KMS-11 (cell line): ENCODE measurements at regions not wholly inside any gene's neighbourhood (a gene's known extent, or its start where the extent isn't known, plus 50 kb on each side); places are given as distances from the start of the nearest gene placed in this dataset.

Experiments
- H2AFZ ChIP-seq: fragments of 200-600 bp; sonication (generic); 2 replicates; pipeline ENCODE4 v1.6.1; 2016; ENCODE audit warnings: antibody characterized with exemption, mixed run types, low read depth
- H3K27ac ChIP-seq: fragments of 200-600 bp; sonication (generic); 2 replicates; pipeline ENCODE4 v1.6.1; 2016; ENCODE audit warnings: mild to moderate bottlenecking, mixed run types
- H3K27me3 ChIP-seq: fragments of 200-600 bp; sonication (generic); 2 replicates; pipeline ENCODE4 v1.6.1; 2017; ENCODE audit warnings: mild to moderate bottlenecking, low read depth, mixed run types, moderate library complexity; ENCODE audit not compliant: insufficient read depth
- H3K36me3 ChIP-seq: fragments of 200-600 bp; sonication (generic); 2 replicates; pipeline ENCODE4 v1.6.1; 2017; ENCODE audit warnings: mild to moderate bottlenecking, mixed run types; ENCODE audit not compliant: insufficient read depth
- H3K4me1 ChIP-seq: fragments of 200-600 bp; sonication (generic); 2 replicates; pipeline ENCODE4 v1.6.1; 2016; ENCODE audit warnings: mild to moderate bottlenecking, low read depth, mixed run types; ENCODE audit not compliant: poor library complexity, severe bottlenecking
- H3K4me2 ChIP-seq: fragments of 200-600 bp; sonication (generic); 2 replicates; pipeline ENCODE4 v1.7.0; 2016; ENCODE audit warnings: mild to moderate bottlenecking, mixed run types
- H3K4me3 ChIP-seq: fragments of 200-600 bp; sonication (generic); IDR thresholded peaks from 2 replicates; pipeline ENCODE4 v1.6.1; 2017; ENCODE audit warnings: low read depth, low read length, mixed read lengths; ENCODE audit not compliant: insufficient read depth
- H3K79me2 ChIP-seq: fragments of 200-600 bp; sonication (generic); 2 replicates; pipeline ENCODE4 v1.6.1; 2016; ENCODE audit warnings: low read depth, mixed run types; ENCODE audit not compliant: insufficient read depth
- H3K9ac ChIP-seq: fragments of 200-600 bp; sonication (generic); 2 replicates; pipeline ENCODE4 v1.6.1; 2016; ENCODE audit warnings: mild to moderate bottlenecking, mixed run types
- H4K20me1 ChIP-seq: fragments of 200-600 bp; sonication (generic); 2 replicates; pipeline ENCODE4 v1.6.1; 2016; ENCODE audit warnings: mild to moderate bottlenecking, mixed run types; ENCODE audit not compliant: insufficient read depth
- CTCF ChIP-seq: fragments of 200-600 bp; sonication (generic); conservative IDR thresholded peaks from 2 replicates; pipeline ENCODE4 v1.6.1; 2017; ENCODE audit warnings: low read depth, mild to moderate bottlenecking, antibody characterized with exemption, low read length, moderate library complexity, mixed read lengths

- no peak for TF ChIP-seq CTCF
- no peaks in the 10 kb centered on the region for H3K4me1 ChIP-seq
- no peaks in the 10 kb centered on the region for H3K79me2 ChIP-seq
- no peaks in the 10 kb centered on the region for H4K20me1 ChIP-seq
- no peaks in the 10 kb centered on the region for H3K27me3 ChIP-seq
- H3K27ac ChIP-seq = no peak overlapping the region
- H2AFZ ChIP-seq = no peak overlapping the region
- H3K4me3 ChIP-seq = no peak overlapping the region
- H3K9ac ChIP-seq = no peak overlapping the region
- no peak overlapping the region for H3K4me2 ChIP-seq
- no peaks in the 10 kb centered on the region for H3K36me3 ChIP-seq
These were observed 99.3 kb upstream of the SOX9 start for GRCh38 chr17:72021417-72022041.

DNA sequence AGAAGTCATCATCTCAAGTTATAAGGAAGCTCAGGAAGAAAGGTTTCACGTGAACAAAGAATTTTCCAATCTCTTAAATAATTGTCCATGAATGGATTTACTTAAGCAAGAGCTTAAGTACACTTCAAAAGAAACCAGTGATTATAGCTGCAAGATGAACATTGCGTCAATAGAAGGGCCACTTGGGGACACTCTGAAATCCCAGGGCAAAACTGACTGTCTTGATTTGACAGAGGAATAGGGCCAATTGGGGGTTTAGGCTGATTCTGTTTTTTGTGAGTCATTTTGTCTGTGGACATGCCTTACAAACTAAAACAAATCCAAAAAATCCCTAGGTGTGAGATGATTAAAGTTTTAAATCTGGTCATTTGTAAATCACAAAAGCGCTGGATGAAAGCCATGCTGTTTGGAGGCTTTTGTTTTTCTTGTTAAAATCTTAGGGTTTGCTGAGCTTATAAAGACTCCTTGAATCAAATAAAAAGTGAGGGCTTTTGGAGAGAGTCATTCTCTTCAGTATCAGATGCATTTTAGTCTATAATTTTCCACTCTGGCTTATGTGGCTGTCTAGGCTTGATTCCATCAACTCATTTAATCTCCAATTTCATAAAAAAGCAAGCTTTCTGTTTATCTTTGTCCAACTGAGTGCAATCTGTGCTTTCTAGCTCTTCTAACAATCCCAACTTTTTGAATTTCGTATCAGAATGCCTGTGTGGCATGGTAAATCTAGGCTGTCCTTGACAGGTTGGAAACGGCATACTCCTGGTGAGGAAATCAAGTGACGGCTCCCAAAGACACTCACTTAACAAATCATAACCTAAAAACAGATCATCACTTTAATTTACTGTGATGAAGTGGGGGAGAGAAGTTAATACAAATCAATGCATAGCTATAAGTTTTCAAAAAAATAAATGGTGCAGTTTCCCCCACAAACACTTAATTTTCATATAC lies 98.2 kb upstream of the SOX9 start:
- Histone ChIP-seq H3K79me2 (no peaks in the 10 kb centered on the region), H2AFZ (no peak overlapping the region), H3K27ac (no peak overlapping the region), H3K4me2 (no peak overlapping the region), H3K9ac (no peak overlapping the region), H3K4me3 (no peak overlapping the region), H4K20me1 (no peaks in the 10 kb centered on the region), H3K4me1 (no peaks in the 10 kb centered on the region), H3K27me3 (no peaks in the 10 kb centered on the region), H3K36me3 (no peaks in the 10 kb centered on the region)
- no peak for TF ChIP-seq CTCF

DNA sequence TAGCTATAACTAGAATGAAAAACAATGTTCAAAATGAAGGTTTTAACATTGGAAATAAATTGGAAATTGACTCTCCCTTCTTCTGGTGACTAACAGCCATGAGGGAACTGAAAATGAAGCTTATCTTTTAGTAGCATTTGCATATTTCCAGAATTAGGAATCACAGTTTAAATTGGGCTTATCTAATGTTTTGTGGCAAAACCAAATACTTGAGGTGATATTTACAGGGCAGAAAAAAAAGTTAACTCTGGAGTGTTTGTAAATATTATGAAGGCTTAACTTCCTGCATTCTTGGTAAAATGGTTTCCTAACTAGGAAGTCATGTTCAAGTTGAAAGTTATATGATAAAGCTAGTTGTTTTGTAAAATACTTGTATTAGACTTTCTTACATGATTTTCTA lies 96.4 kb upstream of the SOX9 start:
- Histone ChIP-seq H3K4me2 (no peak overlapping the region), H3K9ac (no peak overlapping the region), H4K20me1 (no peaks in the 10 kb centered on the region), H3K36me3 (no peaks in the 10 kb centered on the region), H3K27ac (no peak overlapping the region), H3K4me3 (no peak overlapping the region), H3K27me3 (no peaks in the 10 kb centered on the region), H2AFZ (no peak overlapping the region), H3K79me2 (no peaks in the 10 kb centered on the region), H3K4me1 (no peaks in the 10 kb centered on the region)
- no peak for TF ChIP-seq CTCF

- Histone ChIP-seq H3K79me2 (no peaks in the 10 kb centered on the region), H3K4me2 (no peak overlapping the region), H4K20me1 (no peaks in the 10 kb centered on the region), H2AFZ (no peak overlapping the region), H3K27me3 (no peaks in the 10 kb centered on the region), H3K27ac (no peak overlapping the region), H3K4me3 (no peak overlapping the region), H3K4me1 (no peaks in the 10 kb centered on the region), H3K36me3 (no peaks in the 10 kb centered on the region), H3K9ac (no peak overlapping the region)
- no peak for TF ChIP-seq CTCF
These were observed 95.7 kb upstream of the SOX9 start for GRCh38 chr17:72025113-72025512.
